ENCODE measurements at regions not wholly inside any gene's neighbourhood (a gene's known extent, or its start where the extent isn't known, plus 50 kb on each side); places are given as distances from the start of the nearest gene placed in this dataset.

- no TSS peak for BruUV-seq (replicated peaks)
- no peak for DNase-seq
- Histone ChIP-seq H3K79me2 (ENCODE audit: low read depth) (no peaks in the 10 kb centered on the region), H3K4me2 (no peak overlapping the region), H4K20me1 (ENCODE audit: insufficient read depth) (no peaks in the 10 kb centered on the region), H3K27me3 (ENCODE audit: insufficient read depth, low read depth) (peaks cover 63% of the 10 kb centered on the region), H3K4me3 (no peak overlapping the region), H3F3A (ENCODE audit: insufficient read depth, low read depth) (no peaks in the 10 kb centered on the region), H3K9me2 (ENCODE audit: insufficient read depth) (no peaks in the 10 kb centered on the region), H3K27ac (no peak overlapping the region), H3K9me3 (ENCODE audit: insufficient read depth, low read depth) (no peaks in the 10 kb centered on the region), H3K4me1 (replicated peaks; ENCODE audit: insufficient read depth) (no peaks in the 10 kb centered on the region), H2AFZ (no peak overlapping the region), H3K36me3 (ENCODE audit: low read depth) (no peaks in the 10 kb centered on the region)
- intact Hi-C loops (cut with micrococcal nuclease; ENCODE audit: unreplicated experiment), result no loop called here
- CTCF ChIA-PET, result no interaction called here
- POLR2A ChIA-PET (ENCODE audit: unreplicated experiment), result no interaction called here
- TF ChIP-seq EZH2 (IDR thresholded peaks at IDR 0.05; ENCODE audit: low read depth) (no peak), CTCF (conservative IDR thresholded peaks at IDR 0.05) (no peak)
These were observed 436.9 kb downstream of the ZNF516 start for GRCh38 chr18:76058146-76058545.

GRCh38 chr18:76057386-76057785 is 437.7 kb downstream of the ZNF516 start:
- no peaks in the 10 kb centered on the region for H3K4me1 ChIP-seq (replicated peaks; ENCODE audit: insufficient read depth)
- H2AFZ ChIP-seq, result no peak overlapping the region
- no TSS peak for BruUV-seq (replicated peaks)
- no peaks in the 10 kb centered on the region for H3K36me3 ChIP-seq (ENCODE audit: low read depth)
- intact Hi-C loops (cut with micrococcal nuclease; ENCODE audit: unreplicated experiment), result no loop called here
- H3K27me3 ChIP-seq (ENCODE audit: insufficient read depth, low read depth), result peaks cover 71% of the 10 kb centered on the region
- H3K9me2 ChIP-seq (ENCODE audit: insufficient read depth), result no peaks in the 10 kb centered on the region
- ChIA-PET CTCF (no interaction called here), POLR2A (ENCODE audit: unreplicated experiment) (no interaction called here)
- H3K4me2 ChIP-seq, result no peak overlapping the region
- no peaks in the 10 kb centered on the region for H3F3A ChIP-seq (ENCODE audit: insufficient read depth, low read depth)
- no peak for TF ChIP-seq CTCF (conservative IDR thresholded peaks at IDR 0.05)
- TF ChIP-seq EZH2 (IDR thresholded peaks at IDR 0.05; ENCODE audit: low read depth), result no peak
- no peak overlapping the region for H3K4me3 ChIP-seq
- no peak overlapping the region for H3K27ac ChIP-seq
- no peaks in the 10 kb centered on the region for H4K20me1 ChIP-seq (ENCODE audit: insufficient read depth)
- DNase-seq, result no peak
- no peaks in the 10 kb centered on the region for H3K79me2 ChIP-seq (ENCODE audit: low read depth)
- H3K9me3 ChIP-seq (ENCODE audit: insufficient read depth, low read depth), result no peaks in the 10 kb centered on the region

- Histone ChIP-seq H3K4me1 (replicated peaks; ENCODE audit: insufficient read depth) (no peaks in the 10 kb centered on the region), H4K20me1 (ENCODE audit: insufficient read depth) (no peaks in the 10 kb centered on the region), H3K9me2 (ENCODE audit: insufficient read depth) (no peaks in the 10 kb centered on the region), H3K9me3 (ENCODE audit: insufficient read depth, low read depth) (no peaks in the 10 kb centered on the region), H3K4me2 (no peak overlapping the region), H3K4me3 (no peak overlapping the region), H3F3A (ENCODE audit: insufficient read depth, low read depth) (no peaks in the 10 kb centered on the region), H3K79me2 (ENCODE audit: low read depth) (no peaks in the 10 kb centered on the region), H3K36me3 (ENCODE audit: low read depth) (no peaks in the 10 kb centered on the region), H2AFZ (no peak overlapping the region), H3K27ac (no peak overlapping the region), H3K27me3 (ENCODE audit: insufficient read depth, low read depth) (peaks cover 79% of the 10 kb centered on the region)
- DNase-seq, result no peak
- BruUV-seq (replicated peaks), result no TSS peak
- intact Hi-C loops (cut with micrococcal nuclease; ENCODE audit: unreplicated experiment), result no loop called here
- POLR2A ChIA-PET (ENCODE audit: unreplicated experiment), result no interaction called here
- TF ChIP-seq EZH2 (IDR thresholded peaks at IDR 0.05; ENCODE audit: low read depth), result no peak
- no peak for TF ChIP-seq CTCF (conservative IDR thresholded peaks at IDR 0.05)
- CTCF ChIA-PET, result no interaction called here
These were observed 438.5 kb downstream of the ZNF516 start for GRCh38 chr18:76056471-76057110.
